ENCODE measurements at regions not wholly inside any gene's neighbourhood (a gene's known extent, or its start where the extent isn't known, plus 50 kb on each side); places are given as distances from the start of the nearest gene placed in this dataset.
A peak's percentile ranks its signal among the peaks of the same experiment; 100 is the strongest.
"Not testable (repeated sequence)": the region's sequence is repeated elsewhere in the genome, so short reads cannot be mapped to it uniquely, and the experiment has no call there.

DNA sequence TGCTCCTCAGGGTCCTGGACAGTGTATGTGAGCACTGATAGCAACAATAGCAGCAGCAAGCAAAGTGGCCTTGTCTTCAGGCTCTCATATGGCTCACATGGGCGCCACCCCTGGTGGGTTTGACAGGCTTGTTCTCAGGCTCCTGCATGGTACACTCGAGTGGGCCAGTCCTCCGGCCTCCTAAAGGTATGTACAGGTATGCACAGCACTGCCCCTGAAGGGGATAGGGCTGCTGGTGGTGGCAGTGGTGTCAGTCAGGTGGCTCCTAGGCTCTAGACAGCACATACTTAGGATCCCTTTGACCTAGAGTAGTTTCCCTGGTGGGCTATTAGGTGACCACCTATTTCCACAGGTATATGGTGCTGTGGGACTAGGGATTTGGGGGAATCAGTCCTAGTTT, 79.8 kb downstream of the LGALS9B start:
- DNase-seq; intact Hi-C loops (cut with micrococcal nuclease); H3K27ac Mint-ChIP-seq; H3K9me3 Mint-ChIP-seq; H3K36me3 Mint-ChIP-seq; H3K27me3 Mint-ChIP-seq; H3K4me1 Mint-ChIP-seq (ENCODE audit: low read depth); H3K4me3 Mint-ChIP-seq; POLR2A ChIA-PET; CTCF ChIA-PET: not testable (repeated sequence)

DNA sequence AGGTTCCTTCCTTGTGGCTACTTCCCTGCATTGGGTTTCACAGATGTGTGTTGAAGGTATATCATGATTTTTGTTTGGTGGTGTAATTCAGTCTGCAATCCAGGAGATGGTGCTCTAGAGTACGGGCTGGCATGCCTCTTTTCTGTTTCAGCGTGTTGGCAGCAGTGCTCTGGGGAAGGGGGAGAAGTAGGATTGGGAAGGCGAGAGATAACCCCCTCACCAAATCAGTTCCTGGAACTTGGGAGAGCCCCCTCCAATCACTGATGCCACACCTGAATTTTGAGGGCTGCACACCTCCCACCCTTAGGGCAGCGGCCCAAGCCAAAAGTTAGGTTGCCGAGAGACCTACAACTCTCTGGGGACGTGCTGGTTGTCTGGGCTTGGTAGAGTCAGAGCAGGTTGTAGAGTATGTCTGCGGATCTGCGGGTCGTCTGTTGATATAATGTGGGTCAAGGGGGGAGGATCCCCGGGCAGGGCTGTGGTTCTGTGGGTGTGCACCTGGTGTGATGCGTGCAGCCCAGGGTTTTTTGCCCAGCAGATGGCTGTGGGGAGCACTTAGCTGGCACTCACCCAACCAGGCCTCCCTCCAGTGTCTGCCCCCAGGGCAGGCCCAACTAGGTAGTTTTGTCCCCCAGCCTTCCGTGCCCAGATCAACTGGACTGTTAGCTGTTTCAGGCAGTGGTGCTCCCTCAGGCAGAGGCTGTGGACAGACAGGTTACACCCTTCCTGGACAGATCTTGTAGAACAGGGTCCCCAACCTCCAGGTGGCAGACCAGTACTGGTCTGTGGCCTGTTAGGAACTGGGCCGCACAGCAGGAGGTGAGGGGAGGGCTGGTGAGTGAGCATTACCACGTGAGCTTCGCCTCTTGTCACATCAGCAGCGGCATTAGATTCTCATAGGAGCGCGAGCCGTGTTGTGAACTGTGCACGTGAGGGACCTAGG, 85.7 kb downstream of the LGALS9B start:
- CTCF ChIA-PET; H3K9me3 Mint-ChIP-seq; H3K27ac Mint-ChIP-seq; H3K36me3 Mint-ChIP-seq; intact Hi-C loops (cut with micrococcal nuclease); H3K4me1 Mint-ChIP-seq (ENCODE audit: low read depth); H3K4me3 Mint-ChIP-seq; H3K27me3 Mint-ChIP-seq; POLR2A ChIA-PET: not testable (repeated sequence)
- peak; percentile 27 for DNase-seq

DNA sequence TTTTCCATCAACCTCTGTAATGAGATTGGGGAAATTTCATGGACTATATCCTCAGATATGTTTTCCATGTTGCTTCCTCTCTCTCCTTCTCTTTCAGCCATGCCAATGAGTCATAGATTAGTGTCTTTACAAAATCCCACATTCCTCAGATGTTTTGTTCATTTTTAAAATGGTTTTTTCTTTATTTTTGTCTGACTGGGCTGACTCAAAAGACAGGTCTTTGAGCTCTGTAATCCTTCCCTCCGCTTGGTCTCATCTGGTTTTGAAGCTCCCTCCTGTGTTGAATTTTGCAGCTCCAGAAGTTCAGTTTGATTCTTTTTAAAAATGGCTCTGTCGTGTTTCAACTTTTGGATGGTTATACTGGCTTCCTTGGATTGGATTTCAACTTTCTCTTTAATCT, 86.7 kb downstream of the LGALS9B start:
- H3K4me1 Mint-ChIP-seq (ENCODE audit: low read depth); DNase-seq; H3K27ac Mint-ChIP-seq; H3K4me3 Mint-ChIP-seq; CTCF ChIA-PET; POLR2A ChIA-PET; H3K36me3 Mint-ChIP-seq; intact Hi-C loops (cut with micrococcal nuclease); H3K9me3 Mint-ChIP-seq: not testable (repeated sequence)
- peaks cover 12% of the 10 kb centered on the region for H3K27me3 Mint-ChIP-seq

DNA sequence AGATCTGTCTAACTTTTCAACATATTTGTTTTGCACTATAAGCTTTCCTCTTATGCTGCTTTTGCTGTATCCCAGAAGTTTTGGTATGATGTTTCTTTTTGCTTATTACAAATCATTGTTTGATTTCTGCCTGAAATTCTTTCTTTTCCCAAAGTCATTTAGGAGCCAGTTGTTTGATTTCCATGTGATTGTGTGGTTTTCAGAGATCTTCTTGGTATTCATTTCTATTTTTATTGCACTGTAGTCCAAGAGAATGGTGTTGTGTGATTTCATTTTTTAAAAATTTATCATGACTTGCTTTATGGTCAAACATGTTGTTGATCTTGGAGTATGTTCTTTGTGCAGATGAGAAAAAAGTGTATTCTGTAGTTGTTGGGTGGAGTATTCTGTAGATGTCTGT, 88.1 kb downstream of the LGALS9B start:
- H3K4me1 Mint-ChIP-seq (ENCODE audit: low read depth); DNase-seq; CTCF ChIA-PET; H3K4me3 Mint-ChIP-seq; H3K9me3 Mint-ChIP-seq; H3K36me3 Mint-ChIP-seq; intact Hi-C loops (cut with micrococcal nuclease); H3K27ac Mint-ChIP-seq; POLR2A ChIA-PET: not testable (repeated sequence)
- H3K27me3 Mint-ChIP-seq: peaks cover 12% of the 10 kb centered on the region

DNA sequence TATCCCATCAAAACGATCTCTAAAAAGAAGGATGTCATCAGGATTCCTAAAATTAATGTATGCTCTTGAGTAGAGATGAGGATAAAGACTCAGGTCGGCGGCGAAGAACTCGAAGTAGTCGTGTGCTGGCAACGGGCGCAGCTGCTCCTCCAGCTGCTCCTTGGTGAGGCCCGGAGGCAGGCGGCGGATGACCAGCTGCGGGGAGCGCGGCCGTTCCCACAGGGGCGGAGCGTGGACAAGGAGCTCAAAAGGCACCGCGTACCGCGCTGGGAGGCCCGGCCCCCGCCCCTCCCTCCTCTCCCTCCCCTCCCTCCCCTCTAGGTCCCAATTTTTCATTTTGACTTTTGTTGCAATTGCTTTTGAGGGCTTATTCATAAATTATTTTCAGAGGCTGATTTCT, 90.7 kb downstream of the LGALS9B start:
- DNase-seq; CTCF ChIA-PET; H3K27ac Mint-ChIP-seq; H3K4me3 Mint-ChIP-seq; intact Hi-C loops (cut with micrococcal nuclease); H3K4me1 Mint-ChIP-seq (ENCODE audit: low read depth); H3K9me3 Mint-ChIP-seq; H3K36me3 Mint-ChIP-seq; POLR2A ChIA-PET: not testable (repeated sequence)
- peaks cover 15% of the 10 kb centered on the region for H3K27me3 Mint-ChIP-seq

DNA sequence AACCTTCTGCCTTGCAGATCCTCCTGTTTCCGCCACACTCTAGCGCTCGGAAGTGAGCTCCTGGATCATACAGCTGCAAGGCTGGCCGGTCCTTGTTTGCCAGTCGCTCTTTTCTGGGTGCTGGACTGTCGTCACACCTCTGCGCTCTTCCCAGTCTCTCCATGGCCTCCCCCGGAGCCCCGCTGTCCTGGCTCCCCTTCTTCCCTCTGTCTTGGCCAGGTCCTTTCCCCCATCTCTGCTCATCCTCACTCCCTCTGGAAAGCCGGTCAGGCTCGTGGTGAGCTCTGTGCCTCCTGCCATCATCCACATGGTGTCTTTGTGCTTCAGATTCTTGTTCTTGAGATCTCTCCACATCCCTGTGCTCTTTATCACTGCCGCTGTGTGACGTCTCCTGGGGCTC, 91.6 kb downstream of the LGALS9B start:
- POLR2A ChIA-PET; H3K27ac Mint-ChIP-seq; H3K36me3 Mint-ChIP-seq; H3K4me3 Mint-ChIP-seq; H3K9me3 Mint-ChIP-seq; DNase-seq; CTCF ChIA-PET; intact Hi-C loops (cut with micrococcal nuclease); H3K4me1 Mint-ChIP-seq (ENCODE audit: low read depth): not testable (repeated sequence)
- peaks cover 10% of the 10 kb centered on the region for H3K27me3 Mint-ChIP-seq
